ES-I3 (cell line): ENCODE measurements at regions not wholly inside any gene's neighbourhood (a gene's known extent, or its start where the extent isn't known, plus 50 kb on each side); places are given as distances from the start of the nearest gene placed in this dataset.
"Not testable (repeated sequence)": the region's sequence is repeated elsewhere in the genome, so short reads cannot be mapped to it uniquely, and the experiment has no call there.

Experiments used
- H3K36me3 ChIP-seq: 2 replicates; pipeline ENCODE4 v1.6.1; 2013; ENCODE audit warnings: mild to moderate bottlenecking, low read length, control low read depth, moderate library complexity; ENCODE audit not compliant: insufficient read depth
- H3K4me1 ChIP-seq: 2 replicates; pipeline ENCODE4 v1.6.1; 2013; ENCODE audit warnings: mild to moderate bottlenecking, control low read depth, low read length; ENCODE audit not compliant: insufficient read depth
- H3K9ac ChIP-seq: 2 replicates; pipeline ENCODE4 v1.6.1; 2013; ENCODE audit warnings: low read depth, mild to moderate bottlenecking, low read length, moderate library complexity
- H3K9me3 ChIP-seq: 2 replicates; pipeline ENCODE4 v1.6.1; 2013; ENCODE audit warnings: mild to moderate bottlenecking, low read length, moderate library complexity; ENCODE audit not compliant: control insufficient read depth, insufficient read depth

GRCh38 chr16:59614466-59615240 is 880.5 kb upstream of the GOT2 start:
- Histone ChIP-seq H3K9ac (no peak overlapping the region), H3K36me3 (no peaks in the 10 kb centered on the region; the same call in 1 of the 2 replicates), H3K4me1 (peaks cover 14% of the 10 kb centered on the region; the same call in 1 of the 2 replicates), H3K9me3 (no peaks in the 10 kb centered on the region)

GRCh38 chr16:59612910-59613620 is 878.9 kb upstream of the GOT2 start:
- H3K36me3 ChIP-seq, H3K9ac ChIP-seq, H3K9me3 ChIP-seq: not testable (repeated sequence)
- H3K4me1 ChIP-seq: peaks cover 14% of the 10 kb centered on the region; the same call in 1 of the 2 replicates

DNA sequence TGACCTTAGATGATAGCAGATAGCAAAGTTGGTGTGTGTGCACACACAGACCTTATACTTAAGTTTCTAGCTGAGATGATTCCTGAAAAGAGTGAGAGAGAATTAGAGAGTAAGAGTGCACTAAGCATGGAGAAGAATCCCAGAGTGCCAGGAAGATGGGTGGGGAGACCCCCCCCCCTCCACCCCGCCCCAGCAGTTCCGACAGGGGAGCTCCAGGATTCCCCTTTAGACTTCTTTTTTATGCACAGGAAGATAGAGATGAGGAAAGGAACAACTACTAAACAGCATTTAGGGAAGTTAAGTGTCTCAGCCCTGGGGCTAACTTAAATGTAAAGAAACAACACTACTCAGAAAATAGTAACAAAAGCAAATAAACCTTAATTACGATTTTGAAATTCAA is 878.0 kb upstream of the GOT2 start:
- no peaks in the 10 kb centered on the region for H3K9me3 ChIP-seq
- peaks cover 14% of the 10 kb centered on the region; the same call in 1 of the 2 replicates for H3K4me1 ChIP-seq
- no peak overlapping the region for H3K9ac ChIP-seq
- H3K36me3 ChIP-seq: no peaks in the 10 kb centered on the region

- Histone ChIP-seq H3K9me3 (no peaks in the 10 kb centered on the region), H3K4me1 (peaks cover 14% of the 10 kb centered on the region; the same call in 1 of the 2 replicates), H3K36me3 (no peaks in the 10 kb centered on the region), H3K9ac (no peak overlapping the region)
Observed at GRCh38 chr16:59611556-59611955, 877.4 kb upstream of the GOT2 start.

DNA sequence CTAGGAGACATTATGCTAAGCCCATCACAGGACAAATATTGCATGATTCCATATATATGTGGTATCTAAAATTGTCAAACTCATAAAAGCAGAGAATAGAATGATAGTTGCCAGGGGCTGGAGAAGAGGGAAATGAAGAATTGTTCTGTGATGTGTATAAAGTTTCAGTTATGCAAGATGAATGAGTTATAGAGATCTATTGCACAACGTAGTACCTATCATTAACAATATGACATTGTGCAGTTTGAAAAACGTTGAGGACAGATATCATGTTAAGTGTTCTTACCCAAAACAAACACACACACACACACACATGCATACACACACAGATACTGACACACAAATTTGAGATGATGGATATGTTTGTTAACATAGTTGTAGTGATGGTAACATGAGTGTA is 871.6 kb upstream of the GOT2 start:
- Histone ChIP-seq H3K4me1 (no peaks in the 10 kb centered on the region; the same call in 1 of the 2 replicates), H3K9ac (no peak overlapping the region), H3K9me3 (no peaks in the 10 kb centered on the region), H3K36me3 (no peaks in the 10 kb centered on the region)

GRCh38 chr16:59604354-59604753 is 870.2 kb upstream of the GOT2 start:
- Histone ChIP-seq H3K9ac (no peak overlapping the region), H3K4me1 (no peaks in the 10 kb centered on the region), H3K9me3 (no peaks in the 10 kb centered on the region), H3K36me3 (no peaks in the 10 kb centered on the region)

GRCh38 chr16:59601452-59601851 is 867.3 kb upstream of the GOT2 start:
- no peaks in the 10 kb centered on the region for H3K4me1 ChIP-seq
- no peaks in the 10 kb centered on the region for H3K9me3 ChIP-seq
- H3K36me3 ChIP-seq: no peaks in the 10 kb centered on the region
- no peak overlapping the region for H3K9ac ChIP-seq

- Histone ChIP-seq H3K36me3 (no peaks in the 10 kb centered on the region), H3K9me3 (no peaks in the 10 kb centered on the region), H3K9ac (no peak overlapping the region), H3K4me1 (no peaks in the 10 kb centered on the region)
Observed at GRCh38 chr16:59597269-59597668, 863.2 kb upstream of the GOT2 start.

- Histone ChIP-seq H3K36me3 (no peaks in the 10 kb centered on the region), H3K4me1 (no peaks in the 10 kb centered on the region), H3K9me3 (no peaks in the 10 kb centered on the region), H3K9ac (no peak overlapping the region)
Observed at GRCh38 chr16:59596693-59597092, 862.6 kb upstream of the GOT2 start.

DNA sequence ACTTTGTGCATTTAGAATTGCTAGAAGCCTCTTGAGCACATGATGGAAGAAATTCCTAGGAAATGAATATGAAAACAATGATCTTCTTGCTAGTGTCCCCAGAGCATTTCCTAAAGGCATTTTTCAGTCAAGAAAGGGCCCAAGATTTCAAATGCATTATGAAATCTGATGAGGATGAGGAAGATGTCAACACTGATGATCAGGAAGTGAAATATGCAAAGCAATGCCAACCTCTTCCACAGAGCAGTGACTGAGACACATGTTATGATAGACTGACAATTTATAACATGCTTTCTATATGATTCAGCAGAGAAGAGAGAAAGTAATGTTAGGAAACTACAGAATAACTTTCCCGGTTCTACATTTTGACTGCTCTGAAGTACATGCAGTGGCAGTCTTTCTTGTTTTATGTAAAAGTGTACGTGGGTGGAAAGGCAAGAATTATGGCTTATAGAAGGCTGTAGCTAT is 859.1 kb upstream of the GOT2 start:
- H3K9ac ChIP-seq: no peak overlapping the region
- no peaks in the 10 kb centered on the region for H3K36me3 ChIP-seq
- H3K9me3 ChIP-seq: no peaks in the 10 kb centered on the region
- H3K4me1 ChIP-seq: no peaks in the 10 kb centered on the region

DNA sequence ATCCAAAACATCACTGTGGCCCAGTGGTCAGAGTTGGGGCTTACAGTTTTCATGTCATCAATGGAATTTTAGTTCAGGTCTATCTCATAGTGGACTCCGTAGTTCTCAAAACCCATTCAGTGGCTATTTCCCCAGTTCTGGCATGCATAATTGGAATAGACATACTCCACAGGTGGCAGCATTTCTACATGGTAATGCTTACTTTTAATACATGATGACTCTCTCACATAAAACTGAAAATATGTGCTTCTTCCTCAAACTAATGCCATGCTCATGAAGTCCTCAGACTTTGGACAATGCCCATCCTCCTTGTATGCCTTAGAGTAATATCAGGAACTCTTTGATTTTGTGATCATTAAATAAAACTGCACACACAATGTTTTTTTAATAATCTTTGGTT is 857.4 kb upstream of the GOT2 start:
- no peaks in the 10 kb centered on the region for H3K4me1 ChIP-seq
- H3K36me3 ChIP-seq: no peaks in the 10 kb centered on the region
- H3K9me3 ChIP-seq: no peaks in the 10 kb centered on the region
- H3K9ac ChIP-seq: no peak overlapping the region

DNA sequence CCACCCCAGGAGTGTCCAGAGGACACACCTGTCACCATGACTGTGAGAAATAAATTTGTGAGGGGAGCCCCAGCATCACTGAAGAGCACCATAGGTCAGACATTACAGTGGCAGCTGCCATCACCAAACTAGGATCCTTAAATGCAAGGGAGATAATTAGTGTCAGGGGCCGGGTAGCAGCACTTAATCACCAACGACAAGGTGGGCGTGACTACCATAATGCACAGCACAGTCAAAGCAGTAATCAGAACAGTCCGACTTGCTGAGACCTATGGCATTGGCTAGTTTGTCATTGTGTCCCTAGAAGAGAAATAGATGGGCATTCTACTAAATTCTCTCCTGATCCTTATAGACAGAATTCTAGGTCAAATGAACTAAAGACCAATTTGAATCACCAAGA is 856.7 kb upstream of the GOT2 start:
- Histone ChIP-seq H3K9ac (no peak overlapping the region), H3K36me3 (no peaks in the 10 kb centered on the region), H3K9me3 (no peaks in the 10 kb centered on the region), H3K4me1 (no peaks in the 10 kb centered on the region)

DNA sequence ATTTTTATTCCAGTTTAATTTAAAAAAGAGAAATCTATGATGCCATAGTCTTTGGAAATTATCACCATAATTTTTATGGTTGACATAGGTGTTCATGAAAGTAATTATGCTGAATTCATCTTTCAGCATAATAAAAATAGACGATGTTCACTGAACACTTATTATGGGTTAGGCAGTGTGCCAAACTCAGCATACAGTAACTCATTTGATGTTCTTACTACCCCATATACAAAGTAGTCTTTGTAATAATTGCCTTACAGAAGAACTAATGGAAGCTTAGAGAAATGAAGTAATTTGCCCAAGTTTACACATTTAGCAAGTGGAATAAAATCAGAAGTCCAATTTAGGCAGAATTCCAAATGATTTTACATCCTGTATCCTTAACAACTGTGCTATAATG is 852.2 kb upstream of the GOT2 start:
- Histone ChIP-seq H3K9me3 (no peaks in the 10 kb centered on the region), H3K4me1 (no peaks in the 10 kb centered on the region), H3K36me3 (no peaks in the 10 kb centered on the region), H3K9ac (no peak overlapping the region)

DNA sequence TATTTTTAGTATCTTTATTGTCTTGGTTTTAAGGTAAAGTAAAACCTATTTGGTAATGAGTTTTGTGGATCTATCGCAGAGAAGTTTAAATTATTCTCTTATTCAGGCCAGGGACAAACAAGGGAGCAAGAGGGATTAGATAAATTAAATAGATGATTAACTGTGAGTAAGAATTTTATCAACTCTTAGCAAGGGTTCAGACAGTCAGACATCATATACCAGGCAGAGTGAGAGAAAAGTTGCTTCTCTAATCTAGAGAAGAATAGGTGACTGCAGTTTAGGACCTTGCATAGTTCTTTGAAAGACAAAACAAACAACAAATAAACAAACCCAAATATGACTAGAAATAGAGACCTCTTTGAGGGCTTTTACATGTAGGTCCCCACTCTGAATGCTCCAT is 840.2 kb upstream of the GOT2 start:
- no peaks in the 10 kb centered on the region for H3K4me1 ChIP-seq
- no peak overlapping the region for H3K9ac ChIP-seq
- no peaks in the 10 kb centered on the region for H3K9me3 ChIP-seq
- no peaks in the 10 kb centered on the region for H3K36me3 ChIP-seq
